ENCODE measurements at regions not wholly inside any gene's neighbourhood (a gene's known extent, or its start where the extent isn't known, plus 50 kb on each side); places are given as distances from the start of the nearest gene placed in this dataset.

- TF ChIP-seq, protein P1, sequence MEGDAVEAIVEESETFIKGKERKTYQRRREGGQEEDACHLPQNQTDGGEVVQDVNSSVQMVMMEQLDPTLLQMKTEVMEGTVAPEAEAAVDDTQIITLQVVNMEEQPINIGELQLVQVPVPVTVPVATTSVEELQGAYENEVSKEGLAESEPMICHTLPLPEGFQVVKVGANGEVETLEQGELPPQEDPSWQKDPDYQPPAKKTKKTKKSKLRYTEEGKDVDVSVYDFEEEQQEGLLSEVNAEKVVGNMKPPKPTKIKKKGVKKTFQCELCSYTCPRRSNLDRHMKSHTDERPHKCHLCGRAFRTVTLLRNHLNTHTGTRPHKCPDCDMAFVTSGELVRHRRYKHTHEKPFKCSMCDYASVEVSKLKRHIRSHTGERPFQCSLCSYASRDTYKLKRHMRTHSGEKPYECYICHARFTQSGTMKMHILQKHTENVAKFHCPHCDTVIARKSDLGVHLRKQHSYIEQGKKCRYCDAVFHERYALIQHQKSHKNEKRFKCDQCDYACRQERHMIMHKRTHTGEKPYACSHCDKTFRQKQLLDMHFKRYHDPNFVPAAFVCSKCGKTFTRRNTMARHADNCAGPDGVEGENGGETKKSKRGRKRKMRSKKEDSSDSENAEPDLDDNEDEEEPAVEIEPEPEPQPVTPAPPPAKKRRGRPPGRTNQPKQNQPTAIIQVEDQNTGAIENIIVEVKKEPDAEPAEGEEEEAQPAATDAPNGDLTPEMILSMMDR (IDR thresholded peaks at IDR 0.05; ENCODE audit: low read depth, low read length) = no peak
- no peaks in the 10 kb centered on the region for H3K27me3 ChIP-seq (ENCODE audit: control insufficient read depth, insufficient read depth, low read length)
- H3K9me3 ChIP-seq (ENCODE audit: control insufficient read depth, insufficient read depth, low read length) = no peaks in the 10 kb centered on the region
- ChIA-PET POLR2A (no interaction called here), CTCF (no interaction called here)
- no peak overlapping the region for H3K4me3 ChIP-seq (ENCODE audit: low read depth, low read length)
- H3K27ac ChIP-seq (ENCODE audit: low read depth, low read length) = no peak overlapping the region
- DNase-seq (ENCODE audit: low read depth, low spot score) = no peak
These were observed 447.6 kb downstream of the SUCLA2 start for GRCh38 chr13:47553329-47553977.

DNA sequence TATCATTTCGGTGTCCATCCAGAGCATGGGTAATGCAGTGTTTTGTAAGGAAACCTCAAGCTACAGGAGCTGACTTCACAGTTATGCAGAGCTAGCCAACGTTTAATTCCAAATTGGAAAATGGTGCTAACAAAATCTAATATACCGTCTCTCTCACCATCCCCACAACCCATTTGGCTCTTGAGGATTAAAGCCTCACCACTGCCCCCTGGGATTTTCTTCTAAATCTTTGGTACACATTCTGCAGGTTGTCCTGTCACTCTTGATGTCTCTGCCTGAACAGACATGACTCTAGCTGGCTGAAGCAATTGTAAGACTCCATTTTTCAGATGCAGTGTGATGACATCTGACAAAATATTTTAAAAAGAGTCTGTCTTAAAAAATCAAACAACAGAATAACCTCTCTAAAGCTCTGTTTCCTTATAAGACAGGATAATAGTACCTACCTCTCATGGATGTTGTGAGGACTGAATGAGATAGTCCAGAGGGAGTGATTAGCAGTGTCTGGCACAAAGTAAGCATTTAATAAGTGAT is 451.8 kb downstream of the SUCLA2 start:
- DNase-seq (ENCODE audit: low read depth, low spot score) = no peak
- TF ChIP-seq, protein P1 (IDR thresholded peaks at IDR 0.05; ENCODE audit: low read depth, low read length) = no peak

GRCh38 chr13:47548294-47548840 is 452.7 kb downstream of the SUCLA2 start:
- TF ChIP-seq, protein P1 (IDR thresholded peaks at IDR 0.05; ENCODE audit: low read depth, low read length) = no peak
- DNase-seq (ENCODE audit: low read depth, low spot score) = no peak
- Histone ChIP-seq H3K27me3 (ENCODE audit: control insufficient read depth, insufficient read depth, low read length) (no peaks in the 10 kb centered on the region), H3K4me3 (ENCODE audit: low read depth, low read length) (no peak overlapping the region), H3K9me3 (ENCODE audit: control insufficient read depth, insufficient read depth, low read length) (no peaks in the 10 kb centered on the region), H3K27ac (ENCODE audit: low read depth, low read length) (no peak overlapping the region)
- CTCF ChIA-PET = interaction anchor here (2.4 kb wide), 1 partner anchor 575 kb away, joined by 6 read pairs; no protein-coding TSS in a partner anchor
- POLR2A ChIA-PET = no interaction called here

More for the DNA sequence above, 451.8 kb downstream of the SUCLA2 start:
- Histone ChIP-seq H3K4me3 (ENCODE audit: low read depth, low read length) (no peak overlapping the region), H3K27ac (ENCODE audit: low read depth, low read length) (no peak overlapping the region), H3K9me3 (ENCODE audit: control insufficient read depth, insufficient read depth, low read length) (no peaks in the 10 kb centered on the region), H3K27me3 (ENCODE audit: control insufficient read depth, insufficient read depth, low read length) (no peaks in the 10 kb centered on the region)
- CTCF ChIA-PET = interaction anchor here (0.6 to 2.4 kb wide), 3 partner anchors 293 to 656 kb away, joined by 3 to 6 read pairs (median 4); no protein-coding TSS in a partner anchor
- POLR2A ChIA-PET = no interaction called here

DNA sequence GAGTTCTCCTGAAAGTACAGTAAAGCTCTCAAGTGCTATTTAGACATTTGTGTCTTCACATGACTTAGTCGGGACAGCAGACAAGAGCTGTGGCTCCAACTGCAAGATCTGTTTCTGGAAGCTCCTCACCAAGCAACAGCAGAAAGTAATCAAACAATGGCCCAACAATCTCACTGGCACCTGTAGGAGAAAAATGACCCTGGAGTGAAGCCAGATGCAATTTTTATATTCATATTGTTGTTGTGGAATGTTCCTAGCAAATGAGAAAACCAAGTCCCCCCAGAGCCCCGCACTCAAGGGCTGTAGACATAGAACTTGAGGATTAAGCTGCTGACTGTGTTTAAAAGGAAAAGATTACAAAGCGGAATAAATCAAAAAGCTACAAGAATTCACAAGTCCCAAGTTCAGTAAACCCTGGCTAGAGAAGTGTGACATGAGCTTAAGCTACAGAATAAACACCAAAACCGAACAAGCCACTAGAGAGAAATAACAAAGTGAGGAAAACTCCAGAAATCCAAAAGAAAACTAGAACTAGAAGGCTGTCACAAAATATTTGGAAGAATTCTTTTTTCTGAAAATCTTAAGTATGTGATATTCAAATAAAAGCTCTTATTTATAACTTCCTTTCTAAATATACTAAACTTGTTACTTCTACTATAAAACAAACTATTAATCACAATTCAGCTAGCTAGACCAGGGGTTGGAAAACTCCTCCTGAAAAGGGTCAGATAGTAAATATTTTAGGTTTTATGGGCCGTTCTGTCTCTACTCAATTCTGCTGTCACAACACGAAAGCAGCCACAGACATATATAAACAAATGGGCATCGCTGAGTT is 454.5 kb downstream of the SUCLA2 start:
- TF ChIP-seq, protein P1 (IDR thresholded peaks at IDR 0.05; ENCODE audit: low read depth, low read length) = no peak
- DNase-seq (ENCODE audit: low read depth, low spot score) = no peak
- ChIA-PET CTCF (interaction anchor here (2.4 kb wide), 1 partner anchor 573 kb away, joined by 6 read pairs; no protein-coding TSS in a partner anchor), POLR2A (no interaction called here)
- Histone ChIP-seq H3K4me3 (ENCODE audit: low read depth, low read length) (no peak overlapping the region), H3K9me3 (ENCODE audit: control insufficient read depth, insufficient read depth, low read length) (no peaks in the 10 kb centered on the region), H3K27ac (ENCODE audit: low read depth, low read length) (no peak overlapping the region), H3K27me3 (ENCODE audit: control insufficient read depth, insufficient read depth, low read length) (no peaks in the 10 kb centered on the region)

All from AG04450 (cell line).